HepG2 (cell line): ENCODE measurements at regions not wholly inside any gene's neighbourhood (a gene's known extent, or its start where the extent isn't known, plus 50 kb on each side); places are given as distances from the start of the nearest gene placed in this dataset.

Source experiments
- ATAC-seq: fragments of 200-7000 bp; cut with Tn5 transposase; 3 replicates; pipeline ENCODE4 v1.9.1; 2020; ENCODE audit warnings: mild to moderate bottlenecking, moderate library complexity
- BruUV-seq: library from RNA; stranded (reverse); fragments of 400-500 nt; replicated peaks from 2 replicates; lab custom pipeline; 2021; lab: Mats Ljungman, UMichigan
- CTCF ChIA-PET: fragments of 300-600 bp; formaldehyde crosslinking; extraction: SDS; loops from one replicate; lab custom pipeline; 2021; ENCODE audit warnings: low total read pairs, inconsistent platforms, low intra/inter-chr PET ratio; lab: Yijun Ruan, JAX
- POLR2A ChIA-PET: fragments of 350-600 bp; sonication (Branson Sonifier 250); formaldehyde crosslinking; loops from one replicate; lab custom pipeline; 2020; ENCODE audit warnings: antibody characterized with exemption, inconsistent platforms; lab: Yijun Ruan, JAX
- DNase-seq: peaks from one replicate; pipeline ENCODE4 v3.0.0-alpha.2; 2015; ENCODE audit warnings: low spot score
- FAIRE-seq: peaks from 3 replicates; lab custom pipeline; 2011; peaks lifted over from hg19 to GRCh38; lab: Jason Lieb, UNC
- H2AFZ ChIP-seq: one replicate; pipeline ENCODE4 v1.6.1; 2011; ENCODE audit warnings: low read length, inconsistent platforms
- H3K27ac ChIP-seq: fragments of 300-600 bp; 3 replicates; pipeline ENCODE4 v1.8.0; 2011; ENCODE audit warnings: mixed run types, mild to moderate bottlenecking, mixed read lengths, low read length, inconsistent platforms; ENCODE audit not compliant: insufficient read depth; ENCODE audit errors: extremely low read length
- H3K27me3 ChIP-seq, 2 experiments: fragments of 200-600 bp in 1 of 2; 2 replicates in 1 of 2; 3 replicates in 1 of 2; pipeline versions ENCODE4 v1.6.0 to v1.8.0; 2011; ENCODE audit warnings: low read length in 2 of 2, mild to moderate bottlenecking in 2 of 2, moderate library complexity in 2 of 2, inconsistent platforms in 1 of 2; ENCODE audit not compliant: insufficient read depth in 2 of 2, control insufficient read depth in 1 of 2
- H3K36me3 ChIP-seq, 2 experiments: fragments of 200-600 bp in 1 of 2; replicated peaks in 1 of 2; 2 replicates in 1 of 2; 3 replicates in 1 of 2; pipeline versions ENCODE4 v1.5.1 to v1.8.0; 2011; ENCODE audit warnings: low read length in 2 of 2, inconsistent platforms in 1 of 2; ENCODE audit not compliant: insufficient read depth in 2 of 2, control insufficient read depth in 1 of 2
- H3K4me1 ChIP-seq: 2 replicates; pipeline ENCODE4 v1.5.1; 2012; ENCODE audit warnings: low read length, inconsistent platforms; ENCODE audit not compliant: insufficient read depth
- H3K4me2 ChIP-seq: 2 replicates; pipeline ENCODE4 v1.6.0; 2011; ENCODE audit warnings: low read depth, low read length, inconsistent platforms
- H3K4me3 ChIP-seq, 3 experiments: fragments of 200-600 bp in 1 of 3; sonication (generic), shearing (Covaris generic) in 1 of 3; replicated peaks in 1 of 3; 2 replicates each; pipeline ENCODE4 v1.5.1; 2011 to 2016; ENCODE audit warnings: low read length in 3 of 3, inconsistent platforms in 2 of 3, low read depth in 2 of 3, mild to moderate bottlenecking in 2 of 3, control low read depth in 1 of 3, mixed read lengths in 1 of 3; ENCODE audit not compliant: insufficient read depth in 1 of 3
- H3K79me2 ChIP-seq: one replicate; pipeline ENCODE4 v1.6.1; 2011; ENCODE audit warnings: low read length, inconsistent platforms; ENCODE audit not compliant: insufficient read depth
- H3K9ac ChIP-seq: 2 replicates; pipeline ENCODE4 v1.6.0; 2011; ENCODE audit warnings: mild to moderate bottlenecking, low read depth, low read length, inconsistent platforms; ENCODE audit not compliant: insufficient read depth
- H3K9me3 ChIP-seq: 2 replicates; pipeline ENCODE4 v1.5.1; 2012; ENCODE audit warnings: mild to moderate bottlenecking, low read length
- H4K20me1 ChIP-seq: 2 replicates; pipeline ENCODE4 v1.6.0; 2011; ENCODE audit warnings: inconsistent platforms, mild to moderate bottlenecking, low read length, moderate library complexity; ENCODE audit not compliant: insufficient read depth
- E2F2 ChIP-seq: sonication (generic); formaldehyde crosslinking; IDR thresholded peaks from 2 replicates; pipeline ENCODE4 v1.4.0; 2020; ENCODE audit warnings: missing genetic modification reagents, borderline replicate concordance
- GATA4 ChIP-seq: sonication (generic); IDR thresholded peaks from 2 replicates; pipeline ENCODE4 v1.6.1; 2016; ENCODE audit warnings: antibody characterized with exemption, low read depth, borderline replicate concordance
- HMGXB3 ChIP-seq: sonication (generic); formaldehyde crosslinking; IDR thresholded peaks from 2 replicates; pipeline ENCODE4 v1.4.0; 2020; ENCODE audit warnings: missing genetic modification reagents, borderline replicate concordance
- KLF15 ChIP-seq: sonication (generic); formaldehyde crosslinking; IDR thresholded peaks from 2 replicates; pipeline ENCODE4 v1.8.1; 2023; ENCODE audit warnings: borderline replicate concordance, mild to moderate bottlenecking, inconsistent platforms, missing genetic modification reagents, mixed read lengths
- RNF2 ChIP-seq: fragments of 450-650 bp; conservative IDR thresholded peaks from 2 replicates; pipeline ENCODE4 v1.6.1; 2016; ENCODE audit warnings: low read depth
- SRSF1 ChIP-seq: fragments of 200-400 bp; formaldehyde crosslinking; optimal IDR thresholded peaks from 2 replicates; pipeline ENCODE3; 2017; ENCODE audit warnings: mild to moderate bottlenecking, low read depth, low read length, moderate library complexity
- ZC3H13 ChIP-seq: sonication (generic); formaldehyde crosslinking; IDR thresholded peaks from 2 replicates; pipeline ENCODE4 v1.8.1; 2023; ENCODE audit warnings: mild to moderate bottlenecking, missing genetic modification reagents, moderate library complexity
- ZNF543 ChIP-seq: sonication (generic); formaldehyde crosslinking; IDR thresholded peaks from 2 replicates; pipeline ENCODE4 v1.4.0; 2020; ENCODE audit warnings: mild to moderate bottlenecking, missing genetic modification reagents
- ZNF670 ChIP-seq: sonication (generic); formaldehyde crosslinking; IDR thresholded peaks from 2 replicates; pipeline ENCODE4 v1.8.0; 2022; ENCODE audit warnings: mild to moderate bottlenecking, missing genetic modification reagents, borderline replicate concordance
- WGBS: methylation state at CpG from one replicate; pipeline ENCODE4 v1.1.6; 2017; ENCODE audit warnings: low lambda C conversion rate; 5-methylcytosine and 5-hydroxymethylcytosine counted together
- in situ Hi-C: cut with HindIII; loops from 2 replicates; pipeline ENCODE4 v1.10.0; 2017; ENCODE audit warnings: low pct_unique_long_range_greater_than_20kb; ENCODE audit not compliant: extremely low pct_ligation_motif_present
- intact Hi-C: fragments of 100-400 bp; cut with micrococcal nuclease; formaldehyde crosslinking; loops from one replicate; pipeline ENCODE4 v1.10.0; 2022; ENCODE audit not compliant: unreplicated experiment

GRCh38 chr5:53263151-53263550 is 153.6 kb upstream of the MOCS2 start:
- Histone ChIP-seq H3K27ac (no peak overlapping the region), H3K4me2 (no peak overlapping the region), H4K20me1 (no peaks in the 10 kb centered on the region), H2AFZ (no peak overlapping the region), H3K27me3 (no peaks in the 10 kb centered on the region), H3K4me1 (0 out of 2 replicates have a peak, but pooled peaks cover 5% of the 10 kb centered on the region), H3K36me3 (no peaks in the 10 kb centered on the region), H3K9ac (no peak overlapping the region), H3K79me2 (no peaks in the 10 kb centered on the region), H3K4me3 (no peak overlapping the region), H3K9me3 (no peaks in the 10 kb centered on the region)
- ATAC-seq, result no peak
- POLR2A ChIA-PET, result no interaction called here
- DNase-seq, result no peak
- WGBS, result 0% methylated on average over 1 of the region's 1 CpG
- no peak for FAIRE-seq
- no peak for TF ChIP-seq SRSF1
- TF ChIP-seq KLF15 (CRISPR knock-in tag), result no peak
- TF ChIP-seq GATA4, result no peak
- no peak for TF ChIP-seq E2F2 (CRISPR knock-in tag)
- no peak for TF ChIP-seq ZNF543 (CRISPR knock-in tag)
- no peak for TF ChIP-seq ZC3H13 (CRISPR knock-in tag)
- no peak for TF ChIP-seq ZNF670 (CRISPR knock-in tag)
- no peak for TF ChIP-seq RNF2
- TF ChIP-seq HMGXB3 (CRISPR knock-in tag), result no peak
- in situ Hi-C loops, result loop anchor here (10.0 kb wide), 1 partner anchor 952 kb away; no protein-coding TSS in a partner anchor
- no TSS peak for BruUV-seq
- CTCF ChIA-PET, result interaction anchor here (2.3 kb wide), 1 partner anchor 955 kb away, joined by 13 read pairs; no protein-coding TSS in a partner anchor
- intact Hi-C loops, result loop anchor here (5.0 kb wide), 1 partner anchor 164 kb away; no protein-coding TSS in a partner anchor
